ENCODE measurements at regions not wholly inside any gene's neighbourhood (a gene's known extent, or its start where the extent isn't known, plus 50 kb on each side); places are given as distances from the start of the nearest gene placed in this dataset.

GRCh38 chr1:219507437-219507836 is 105.5 kb downstream of the ZC3H11B start:
- TF ChIP-seq CTCF (IDR thresholded peaks at IDR 0.05; ENCODE audit: insufficient read depth, low read length, poor library complexity, severe bottlenecking) = no peak
- TF ChIP-seq EZH2phosphoT487 (conservative IDR thresholded peaks at IDR 0.05; ENCODE audit: low read length) = no peak
